Activated T-helper 2 cell treated with anti-CD3 and anti-CD28 coated beads, Interferon-gamma antibody, Interleukin-2, Interleukin-4, amounts not matched to agents 10 μg/mL and 5 μg/mL and 100 μg/mL, durations not matched to agents 14 hours and 24 hours and 36 hours (primary cell): ENCODE measurements at regions not wholly inside any gene's neighbourhood (a gene's known extent, or its start where the extent isn't known, plus 50 kb on each side); places are given as distances from the start of the nearest gene placed in this dataset.

ENCODE experiments used
- DNase-seq: peaks from one replicate; pipeline ENCODE4 v3.0.0; 2021; ENCODE audit warnings: low spot score
- H3K27ac Mint-ChIP-seq: one replicate; pipeline ENCODE4 v1.8.0; 2021; ENCODE audit warnings: mixed read lengths
- H3K27me3 Mint-ChIP-seq: one replicate; pipeline ENCODE4 v1.8.0; 2021; ENCODE audit warnings: low read depth, mixed read lengths
- H3K36me3 Mint-ChIP-seq: one replicate; pipeline ENCODE4 v1.8.0; 2021; ENCODE audit warnings: low read depth, mixed read lengths
- H3K4me1 Mint-ChIP-seq: one replicate; pipeline ENCODE4 v1.8.0; 2021; ENCODE audit warnings: low read depth, mixed read lengths
- H3K4me3 Mint-ChIP-seq: one replicate; pipeline ENCODE4 v1.8.0; 2021; ENCODE audit warnings: low read depth, mild to moderate bottlenecking, moderate library complexity, mixed read lengths
- H3K9me3 Mint-ChIP-seq: one replicate; pipeline ENCODE4 v1.8.0; 2021; ENCODE audit warnings: mixed read lengths
- intact Hi-C: fragments of 100-400 bp; cut with micrococcal nuclease; formaldehyde crosslinking; loops from one replicate; pipeline ENCODE4 v1.15.1; 2023

DNA sequence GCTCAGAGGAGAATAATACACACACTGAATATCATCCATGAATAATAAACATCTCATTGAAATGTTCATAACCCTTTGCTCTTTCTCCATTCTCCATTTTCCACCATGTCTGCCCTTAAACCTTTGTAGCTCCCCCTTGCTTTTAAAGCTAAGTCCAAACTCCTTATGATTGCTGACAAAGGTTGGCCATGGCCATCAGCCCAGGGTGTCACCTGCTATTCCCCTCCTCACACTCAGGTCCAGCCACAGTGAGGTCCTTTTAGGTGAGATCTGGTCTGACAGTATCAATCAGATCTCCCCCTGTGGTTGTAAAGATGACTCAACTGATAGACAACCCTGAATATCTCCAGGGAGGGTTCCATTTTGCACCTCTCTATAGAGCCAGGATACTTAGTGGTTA lies 181.5 kb upstream of the PDE1C start:
- Mint-ChIP-seq H3K9me3 (no peaks in the 10 kb centered on the region), H3K27me3 (peaks cover 3% of the 10 kb centered on the region), H3K27ac (no peak overlapping the region), H3K4me1 (peaks cover 16% of the 10 kb centered on the region), H3K4me3 (no peak overlapping the region), H3K36me3 (no peaks in the 10 kb centered on the region)
- DNase-seq = no peak
- intact Hi-C loops = no loop called here

DNA sequence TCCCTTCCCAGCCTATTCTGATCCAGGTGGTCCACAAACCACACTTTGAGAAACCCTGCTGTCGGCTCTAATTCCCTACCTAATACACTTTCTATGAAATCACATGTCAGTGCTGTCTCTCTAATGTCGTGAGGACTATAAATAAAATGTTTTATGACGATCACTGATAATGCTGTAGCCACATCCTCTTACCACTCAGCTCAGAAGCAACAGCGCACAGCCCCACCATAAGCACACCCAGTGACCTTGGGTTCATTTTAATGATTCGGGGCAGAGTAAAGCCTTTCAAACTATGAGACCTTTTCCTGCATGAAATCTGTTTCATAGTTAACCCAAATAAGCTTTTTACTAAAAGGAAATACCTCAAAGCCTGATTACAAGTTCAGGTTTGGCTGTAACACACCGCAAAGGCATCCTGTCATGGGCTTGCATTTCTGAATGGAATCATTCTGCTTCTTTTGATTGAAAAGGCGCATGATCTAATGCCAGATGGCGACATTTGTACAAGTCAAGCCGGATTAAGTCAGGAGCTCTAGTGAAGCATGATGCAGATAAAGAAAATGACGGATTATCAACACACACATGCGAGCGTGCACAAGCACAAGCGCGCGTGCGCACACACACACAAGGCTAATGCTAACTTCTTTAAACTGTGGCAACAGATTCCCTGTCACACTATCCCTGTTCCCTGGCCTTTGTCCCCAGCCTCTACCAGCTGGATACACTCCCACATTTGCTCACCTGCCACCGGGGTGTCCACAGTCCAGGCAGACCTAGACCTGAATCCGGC lies 180.5 kb upstream of the PDE1C start:
- DNase-seq = no peak
- Mint-ChIP-seq H3K27me3 (peaks cover 3% of the 10 kb centered on the region), H3K4me1 (peaks cover 16% of the 10 kb centered on the region), H3K36me3 (no peaks in the 10 kb centered on the region), H3K9me3 (no peaks in the 10 kb centered on the region), H3K4me3 (no peak overlapping the region), H3K27ac (peak overlapping the region; percentile 9)
- intact Hi-C loops = no loop called here

DNA sequence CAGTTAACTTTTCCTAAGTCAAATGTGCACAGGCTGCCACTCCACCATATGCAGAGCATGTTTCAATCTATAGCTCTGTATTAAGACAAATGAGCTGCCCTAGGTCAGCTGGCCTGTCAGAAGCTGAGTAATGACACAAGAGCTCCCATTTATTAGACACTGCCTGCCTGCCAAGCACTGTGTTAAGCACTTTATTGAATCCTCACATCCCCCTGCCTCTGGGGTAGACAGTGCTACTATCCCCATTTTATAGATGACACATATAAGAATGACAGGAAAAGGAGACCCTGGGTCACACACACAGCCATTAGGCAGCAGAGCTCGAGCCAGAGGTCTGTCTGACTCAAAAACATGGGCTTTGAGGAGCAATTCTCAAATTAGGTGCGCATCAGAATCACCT lies 179.8 kb upstream of the PDE1C start:
- H3K4me3 Mint-ChIP-seq = no peak overlapping the region
- H3K36me3 Mint-ChIP-seq = no peaks in the 10 kb centered on the region
- no peak for DNase-seq
- no peaks in the 10 kb centered on the region for H3K9me3 Mint-ChIP-seq
- peaks cover 3% of the 10 kb centered on the region for H3K27me3 Mint-ChIP-seq
- no peak overlapping the region for H3K27ac Mint-ChIP-seq
- H3K4me1 Mint-ChIP-seq = peaks cover 16% of the 10 kb centered on the region
- intact Hi-C loops = no loop called here

DNA sequence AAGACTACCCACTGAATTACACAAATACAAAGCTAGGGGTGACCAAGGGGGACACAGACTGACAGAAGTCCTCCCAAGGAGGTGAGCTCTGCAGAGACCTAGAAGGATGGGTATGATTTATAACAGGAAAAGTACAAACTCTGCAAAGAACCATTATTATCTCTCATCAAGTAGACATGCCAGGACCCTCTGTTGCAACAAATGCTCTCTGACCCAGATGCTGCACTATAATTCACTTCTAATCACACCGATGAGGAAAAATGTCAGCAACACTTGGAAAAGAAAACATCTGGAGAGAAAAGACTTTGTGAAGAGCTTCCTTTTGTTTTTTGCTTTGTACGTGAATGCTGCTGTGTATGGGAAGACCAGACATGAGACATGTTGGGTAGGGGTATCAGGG lies 178.3 kb upstream of the PDE1C start:
- DNase-seq = no peak
- no peak overlapping the region for H3K27ac Mint-ChIP-seq
- H3K27me3 Mint-ChIP-seq = peaks cover 3% of the 10 kb centered on the region
- no peak overlapping the region for H3K4me3 Mint-ChIP-seq
- H3K36me3 Mint-ChIP-seq = no peaks in the 10 kb centered on the region
- intact Hi-C loops = no loop called here
- no peaks in the 10 kb centered on the region for H3K9me3 Mint-ChIP-seq
- peaks cover 16% of the 10 kb centered on the region for H3K4me1 Mint-ChIP-seq

DNA sequence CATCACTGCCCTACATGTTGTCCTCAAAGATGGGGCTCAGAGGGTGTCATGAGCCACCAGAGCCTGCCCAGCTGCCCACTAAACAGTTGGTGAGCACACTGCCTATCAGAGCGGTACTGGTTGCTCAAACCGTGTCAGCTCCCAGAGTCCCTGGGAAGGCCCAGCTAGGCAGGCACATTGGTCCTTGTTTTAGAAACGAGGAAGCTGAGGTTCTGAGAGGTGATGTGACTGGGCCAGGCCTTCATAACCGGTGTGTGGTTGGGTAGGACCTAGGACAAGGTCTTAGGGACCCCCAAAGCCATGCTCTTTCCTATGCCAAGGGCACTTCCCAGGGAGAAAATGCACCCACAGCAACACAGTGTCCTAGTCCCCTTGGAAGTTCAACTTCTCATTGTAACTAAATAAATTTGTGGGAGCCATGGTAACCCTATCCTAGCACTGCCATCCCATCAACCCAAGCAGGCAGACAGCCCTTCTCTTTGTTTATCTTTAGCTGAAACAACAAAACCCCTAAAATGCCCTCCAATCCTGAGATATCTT lies 174.7 kb upstream of the PDE1C start:
- no peaks in the 10 kb centered on the region for H3K36me3 Mint-ChIP-seq
- no peak overlapping the region for H3K27ac Mint-ChIP-seq
- H3K4me1 Mint-ChIP-seq = no peaks in the 10 kb centered on the region
- no peak for DNase-seq
- intact Hi-C loops = no loop called here
- H3K27me3 Mint-ChIP-seq = peaks cover 3% of the 10 kb centered on the region
- no peak overlapping the region for H3K4me3 Mint-ChIP-seq
- no peaks in the 10 kb centered on the region for H3K9me3 Mint-ChIP-seq

DNA sequence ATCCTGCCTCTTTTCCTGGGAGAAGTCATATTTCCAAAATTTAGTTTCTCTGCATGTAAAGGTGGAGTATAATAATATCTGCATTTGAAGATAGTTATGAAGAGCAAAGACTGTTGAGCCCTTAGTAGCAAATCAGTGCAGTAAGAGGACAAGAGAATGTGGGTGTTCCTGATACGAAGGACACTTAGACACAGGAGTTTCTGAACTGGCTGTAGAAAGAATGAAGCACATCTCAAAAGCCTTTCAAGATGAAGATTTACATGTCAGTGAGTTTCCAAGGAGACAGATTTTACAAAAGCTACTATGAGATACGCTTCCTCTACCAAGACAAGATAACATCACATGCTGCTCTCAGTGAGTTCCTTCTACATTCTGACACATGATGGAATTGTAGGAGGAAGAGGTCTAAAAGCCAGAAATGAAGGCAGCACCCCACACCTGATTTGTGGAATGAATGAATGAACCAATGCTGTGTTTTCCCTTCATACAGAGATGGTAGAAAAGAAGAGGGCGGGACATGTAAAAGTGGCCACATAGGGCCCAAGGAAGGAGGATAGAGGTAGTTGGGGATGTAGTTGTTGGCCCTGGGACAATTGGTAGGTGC lies 173.6 kb upstream of the PDE1C start:
- H3K4me1 Mint-ChIP-seq = no peaks in the 10 kb centered on the region
- H3K27ac Mint-ChIP-seq = no peak overlapping the region
- no peak overlapping the region for H3K4me3 Mint-ChIP-seq
- intact Hi-C loops = no loop called here
- H3K27me3 Mint-ChIP-seq = peaks cover 3% of the 10 kb centered on the region
- DNase-seq = no peak
- no peaks in the 10 kb centered on the region for H3K9me3 Mint-ChIP-seq
- no peaks in the 10 kb centered on the region for H3K36me3 Mint-ChIP-seq

DNA sequence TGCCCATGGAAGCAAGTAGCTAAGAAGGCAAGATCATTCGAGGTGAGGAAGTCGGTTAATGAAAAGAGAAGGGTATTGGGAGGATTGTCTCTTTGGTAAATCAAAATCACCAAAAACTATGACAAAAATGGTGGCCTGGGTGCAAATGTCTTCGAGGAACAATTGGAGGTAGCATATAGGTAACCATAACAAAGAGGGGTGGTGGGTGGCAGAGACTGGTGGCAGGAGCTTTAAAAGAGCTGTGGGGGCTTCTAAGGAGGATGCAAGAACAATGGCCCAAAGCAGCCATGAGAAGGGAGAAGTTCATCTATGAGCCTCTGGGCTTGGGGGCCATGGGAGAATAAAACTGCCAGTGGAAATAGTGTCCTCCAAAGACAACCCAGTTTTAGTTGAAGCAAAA lies 172.2 kb upstream of the PDE1C start:
- Mint-ChIP-seq H3K36me3 (no peaks in the 10 kb centered on the region), H3K27ac (no peak overlapping the region), H3K4me1 (no peaks in the 10 kb centered on the region), H3K27me3 (no peaks in the 10 kb centered on the region), H3K4me3 (no peak overlapping the region), H3K9me3 (no peaks in the 10 kb centered on the region)
- DNase-seq = no peak
- intact Hi-C loops = no loop called here

DNA sequence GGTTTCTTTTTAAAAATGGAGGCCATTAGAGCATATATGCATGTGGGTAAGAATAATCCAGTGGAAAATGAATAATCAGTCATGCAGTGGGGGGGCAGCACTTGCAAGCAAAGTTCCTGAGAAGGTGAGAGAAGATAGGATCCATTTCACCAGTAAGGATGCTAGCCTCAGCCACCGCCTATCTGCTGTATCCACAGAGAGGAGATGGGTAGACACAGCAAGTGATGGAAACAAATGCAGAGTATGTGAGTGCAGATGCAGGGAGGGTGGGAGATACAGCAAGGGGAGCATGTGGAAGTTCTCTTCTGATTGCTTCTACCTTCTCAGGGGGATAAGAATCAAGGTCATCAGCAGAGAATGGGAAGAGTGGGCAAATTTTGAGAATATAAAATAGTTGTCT lies 171.4 kb upstream of the PDE1C start:
- intact Hi-C loops = no loop called here
- H3K4me3 Mint-ChIP-seq = no peak overlapping the region
- H3K27me3 Mint-ChIP-seq = no peaks in the 10 kb centered on the region
- no peak overlapping the region for H3K27ac Mint-ChIP-seq
- no peaks in the 10 kb centered on the region for H3K9me3 Mint-ChIP-seq
- no peaks in the 10 kb centered on the region for H3K4me1 Mint-ChIP-seq
- no peaks in the 10 kb centered on the region for H3K36me3 Mint-ChIP-seq
- no peak for DNase-seq

DNA sequence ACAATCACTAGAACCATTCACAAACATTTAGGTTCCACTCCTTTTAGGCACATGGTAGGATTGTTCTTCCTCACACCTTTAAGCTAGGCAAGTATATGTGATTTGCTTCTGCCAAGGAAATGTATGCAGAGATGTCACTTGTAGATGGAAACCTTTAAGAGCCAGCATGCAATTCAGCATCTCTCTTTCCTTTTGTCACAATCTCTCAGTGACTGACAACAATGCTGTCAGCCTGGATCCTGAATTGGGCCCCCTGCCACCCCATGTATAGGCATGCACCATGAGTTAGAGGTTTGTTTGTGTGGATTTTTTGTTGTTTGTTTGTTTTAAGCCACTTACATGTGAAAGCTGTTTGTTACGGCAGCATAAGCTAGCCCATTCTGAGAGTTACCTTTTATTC lies 169.6 kb upstream of the PDE1C start:
- Mint-ChIP-seq H3K4me1 (no peaks in the 10 kb centered on the region), H3K36me3 (no peaks in the 10 kb centered on the region), H3K27ac (no peak overlapping the region), H3K4me3 (no peak overlapping the region), H3K9me3 (peaks cover 2% of the 10 kb centered on the region), H3K27me3 (no peaks in the 10 kb centered on the region)
- intact Hi-C loops = no loop called here
- DNase-seq = no peak

DNA sequence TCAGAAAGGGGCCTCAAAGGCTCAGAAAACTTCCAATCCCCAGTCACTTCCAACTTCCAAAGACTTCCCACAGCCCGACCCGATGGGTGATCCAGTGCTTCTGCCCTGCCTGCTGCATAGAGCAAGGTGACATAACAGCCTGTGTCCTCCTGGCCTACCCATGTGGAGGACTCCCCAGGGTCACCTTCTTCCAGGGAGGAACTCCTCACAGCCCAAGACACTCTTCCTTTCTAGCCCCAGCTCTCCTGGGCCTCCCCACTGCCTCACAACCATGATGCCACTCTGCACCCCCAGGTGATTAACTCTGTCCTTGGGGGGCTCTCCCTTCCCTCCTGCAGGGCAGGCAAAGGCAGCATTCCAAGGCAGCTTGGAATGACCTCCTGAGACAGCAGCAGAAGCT lies 158.4 kb upstream of the PDE1C start:
- DNase-seq = no peak
- H3K27me3 Mint-ChIP-seq = no peaks in the 10 kb centered on the region
- intact Hi-C loops = no loop called here
- no peaks in the 10 kb centered on the region for H3K9me3 Mint-ChIP-seq
- no peak overlapping the region for H3K4me3 Mint-ChIP-seq
- H3K27ac Mint-ChIP-seq = no peak overlapping the region
- no peaks in the 10 kb centered on the region for H3K4me1 Mint-ChIP-seq
- no peaks in the 10 kb centered on the region for H3K36me3 Mint-ChIP-seq

DNA sequence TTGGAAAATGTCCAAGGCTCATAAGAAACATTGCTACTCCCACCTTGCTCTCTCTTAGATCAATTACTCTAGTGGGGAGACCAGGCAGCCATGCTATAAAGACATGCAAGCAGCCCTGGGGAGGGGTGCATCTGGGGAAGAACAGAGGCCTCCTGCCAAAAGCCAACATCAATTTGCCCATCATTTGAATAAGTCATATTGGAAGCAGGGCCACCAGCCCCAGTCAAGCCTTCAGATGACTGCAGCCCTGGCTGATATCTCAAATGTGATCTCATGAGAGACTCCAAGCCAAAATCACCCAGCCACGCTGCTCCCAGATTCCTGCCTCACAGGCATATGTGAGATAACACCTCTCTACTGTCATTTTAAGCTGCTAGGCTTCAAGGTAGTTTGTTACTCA lies 157.5 kb upstream of the PDE1C start:
- no peaks in the 10 kb centered on the region for H3K4me1 Mint-ChIP-seq
- no peak for DNase-seq
- H3K9me3 Mint-ChIP-seq = no peaks in the 10 kb centered on the region
- no peaks in the 10 kb centered on the region for H3K36me3 Mint-ChIP-seq
- no peaks in the 10 kb centered on the region for H3K27me3 Mint-ChIP-seq
- intact Hi-C loops = no loop called here
- no peak overlapping the region for H3K4me3 Mint-ChIP-seq
- no peak overlapping the region for H3K27ac Mint-ChIP-seq

DNA sequence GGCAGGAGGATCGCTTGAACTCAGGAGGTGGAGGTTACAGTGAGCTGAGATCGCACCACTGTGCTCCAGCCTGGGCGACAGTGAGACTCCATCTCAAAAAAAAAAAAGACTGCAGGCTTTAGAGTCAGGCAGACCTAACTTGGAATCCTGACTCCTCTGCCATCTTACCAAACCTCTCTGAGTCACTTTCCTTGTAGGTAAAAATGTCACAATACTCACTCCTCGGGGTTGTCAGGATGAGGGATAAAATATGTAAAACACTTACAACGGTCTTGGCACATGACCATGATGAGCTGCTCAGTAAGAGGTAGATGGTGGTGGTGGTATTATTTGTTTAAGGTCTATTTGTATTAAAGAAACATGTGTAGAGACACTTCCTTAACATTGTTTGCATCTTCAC lies 154.1 kb upstream of the PDE1C start:
- no peak overlapping the region for H3K27ac Mint-ChIP-seq
- no peak overlapping the region for H3K4me3 Mint-ChIP-seq
- no peaks in the 10 kb centered on the region for H3K36me3 Mint-ChIP-seq
- no peak for DNase-seq
- intact Hi-C loops = no loop called here
- no peaks in the 10 kb centered on the region for H3K4me1 Mint-ChIP-seq
- no peaks in the 10 kb centered on the region for H3K27me3 Mint-ChIP-seq
- H3K9me3 Mint-ChIP-seq = no peaks in the 10 kb centered on the region

DNA sequence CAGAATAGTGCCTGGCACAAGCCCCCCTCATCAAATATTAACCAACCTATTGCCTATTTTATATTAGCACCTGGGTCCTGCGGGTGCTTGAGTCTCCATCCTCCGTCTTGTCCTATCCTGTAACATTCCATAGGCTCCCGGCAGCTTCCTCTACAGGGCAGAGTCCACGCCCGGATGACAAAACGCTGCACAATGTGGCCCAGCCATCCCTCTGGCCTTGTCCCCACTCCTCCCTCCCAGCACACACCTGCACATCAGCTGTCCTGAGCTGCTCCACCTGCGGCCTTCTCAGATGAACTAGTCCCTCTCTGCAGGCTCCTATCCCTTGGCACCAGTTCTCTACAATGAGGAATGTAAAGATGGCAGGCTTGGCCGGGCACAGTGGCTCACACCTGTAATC lies 153.5 kb upstream of the PDE1C start:
- intact Hi-C loops = no loop called here
- no peak overlapping the region for H3K27ac Mint-ChIP-seq

More for the DNA sequence above, 153.5 kb upstream of the PDE1C start:
- H3K27me3 Mint-ChIP-seq = no peaks in the 10 kb centered on the region
- no peaks in the 10 kb centered on the region for H3K4me1 Mint-ChIP-seq
- H3K36me3 Mint-ChIP-seq = no peaks in the 10 kb centered on the region
- no peak overlapping the region for H3K4me3 Mint-ChIP-seq
- no peaks in the 10 kb centered on the region for H3K9me3 Mint-ChIP-seq
- no peak for DNase-seq
